WERI-Rb-1 (cell line): ENCODE measurements at regions not wholly inside any gene's neighbourhood (a gene's known extent, or its start where the extent isn't known, plus 50 kb on each side); places are given as distances from the start of the nearest gene placed in this dataset.

Experiments used
- DNase-seq: peaks from one replicate; pipeline ENCODE4 v3.0.0-alpha.2; 2020
- H3K27ac ChIP-seq: fragments of 250-450 bp; sonication (Bioruptor Pico); 2 replicates; pipeline ENCODE4 v1.5.1; 2020; ENCODE audit warnings: mild to moderate bottlenecking, moderate library complexity
- H3K27me3 ChIP-seq: fragments of 250-450 bp; sonication (Bioruptor Pico); 2 replicates; pipeline ENCODE4 v1.5.1; 2021; ENCODE audit warnings: mild to moderate bottlenecking, low read depth, moderate library complexity; ENCODE audit not compliant: insufficient read depth, severe bottlenecking
- H3K36me3 ChIP-seq: fragments of 250-450 bp; sonication (Bioruptor Pico); 2 replicates; pipeline ENCODE4 v1.5.1; 2020; ENCODE audit warnings: mild to moderate bottlenecking, moderate library complexity
- H3K4me3 ChIP-seq: 2 replicates; pipeline ENCODE4 v1.5.1; 2011; ENCODE audit warnings: low read depth, mild to moderate bottlenecking, control low read depth, low read length
- H3K9me3 ChIP-seq: fragments of 250-450 bp; sonication (Bioruptor Pico); 2 replicates; pipeline ENCODE4 v1.5.1; 2021; ENCODE audit warnings: mild to moderate bottlenecking, moderate library complexity; ENCODE audit not compliant: severe bottlenecking
- TF ChIP-seq, protein P1 (sequence below): IDR thresholded peaks from 2 replicates; pipeline ENCODE4 v1.5.1; 2011; ENCODE audit warnings: low read depth, mild to moderate bottlenecking, control low read depth, inconsistent platforms, low read length

DNA sequence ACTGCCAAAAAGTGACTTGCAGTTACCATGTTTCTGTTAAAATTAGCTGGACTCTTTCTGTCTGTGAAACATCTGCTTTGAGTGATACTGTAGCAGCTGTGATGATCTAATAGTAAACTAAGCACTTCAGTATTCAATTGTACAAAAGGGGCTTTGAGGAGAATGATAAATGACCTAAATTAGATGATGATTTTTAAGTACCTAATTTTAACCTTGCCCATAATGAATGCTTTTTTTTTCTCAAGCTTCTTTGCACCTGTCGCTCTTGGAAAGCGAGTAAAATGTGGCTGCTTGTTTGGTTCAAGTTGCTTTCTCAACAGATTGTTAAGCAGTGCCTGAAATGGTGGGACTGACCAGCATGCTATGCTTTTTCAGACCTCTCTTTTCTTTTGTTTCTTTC lies 752.3 kb downstream of the EPHA3 start:
- H3K4me3 ChIP-seq = no peak overlapping the region
- DNase-seq = no peak
- TF ChIP-seq, protein P1, sequence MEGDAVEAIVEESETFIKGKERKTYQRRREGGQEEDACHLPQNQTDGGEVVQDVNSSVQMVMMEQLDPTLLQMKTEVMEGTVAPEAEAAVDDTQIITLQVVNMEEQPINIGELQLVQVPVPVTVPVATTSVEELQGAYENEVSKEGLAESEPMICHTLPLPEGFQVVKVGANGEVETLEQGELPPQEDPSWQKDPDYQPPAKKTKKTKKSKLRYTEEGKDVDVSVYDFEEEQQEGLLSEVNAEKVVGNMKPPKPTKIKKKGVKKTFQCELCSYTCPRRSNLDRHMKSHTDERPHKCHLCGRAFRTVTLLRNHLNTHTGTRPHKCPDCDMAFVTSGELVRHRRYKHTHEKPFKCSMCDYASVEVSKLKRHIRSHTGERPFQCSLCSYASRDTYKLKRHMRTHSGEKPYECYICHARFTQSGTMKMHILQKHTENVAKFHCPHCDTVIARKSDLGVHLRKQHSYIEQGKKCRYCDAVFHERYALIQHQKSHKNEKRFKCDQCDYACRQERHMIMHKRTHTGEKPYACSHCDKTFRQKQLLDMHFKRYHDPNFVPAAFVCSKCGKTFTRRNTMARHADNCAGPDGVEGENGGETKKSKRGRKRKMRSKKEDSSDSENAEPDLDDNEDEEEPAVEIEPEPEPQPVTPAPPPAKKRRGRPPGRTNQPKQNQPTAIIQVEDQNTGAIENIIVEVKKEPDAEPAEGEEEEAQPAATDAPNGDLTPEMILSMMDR = no peak
- H3K27me3 ChIP-seq = no peaks in the 10 kb centered on the region
- H3K36me3 ChIP-seq = no peaks in the 10 kb centered on the region
- H3K27ac ChIP-seq = no peak overlapping the region
- H3K9me3 ChIP-seq = no peaks in the 10 kb centered on the region

DNA sequence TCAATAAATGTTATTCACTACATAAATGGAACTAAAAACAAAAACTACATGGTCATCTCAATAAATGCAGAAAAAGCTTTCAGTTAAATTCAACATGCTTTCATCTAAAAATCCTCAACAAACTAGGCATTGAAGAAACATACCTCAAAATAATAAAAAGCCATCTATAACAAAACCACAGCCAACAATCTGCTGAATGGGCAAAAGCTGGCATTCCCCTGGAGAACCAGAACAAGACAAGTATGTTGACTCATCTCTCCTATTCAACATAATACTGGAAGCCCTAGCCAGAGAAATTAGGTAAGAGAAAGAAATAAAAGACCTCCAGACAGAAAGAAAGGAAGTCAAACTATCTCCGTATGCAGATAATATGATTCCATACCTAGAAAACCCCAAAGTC lies 759.9 kb downstream of the EPHA3 start:
- TF ChIP-seq, protein P1 = no peak
- Histone ChIP-seq H3K36me3 (no peaks in the 10 kb centered on the region), H3K4me3 (no peak overlapping the region), H3K27me3 (no peaks in the 10 kb centered on the region), H3K9me3 (no peaks in the 10 kb centered on the region), H3K27ac (no peak overlapping the region)
- no peak for DNase-seq

DNA sequence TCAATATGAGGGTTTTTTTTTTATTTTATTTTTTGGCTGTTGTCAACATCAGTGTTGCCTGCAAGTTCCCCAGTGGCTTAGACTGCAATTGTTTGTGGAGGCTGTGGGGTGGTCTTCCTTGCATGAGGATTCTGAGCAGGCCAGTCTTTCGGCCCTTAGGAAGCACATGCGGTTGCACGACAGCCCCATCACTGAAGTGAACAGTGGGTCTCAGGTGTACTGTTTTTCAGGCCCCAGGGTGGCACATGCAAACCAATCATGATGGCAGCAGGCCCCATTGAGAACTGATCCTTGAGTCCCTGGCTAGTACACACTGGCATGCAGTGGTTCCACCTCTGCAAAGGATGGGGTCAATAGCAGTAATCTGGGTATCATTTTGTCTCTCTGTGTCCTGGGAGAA lies 768.7 kb downstream of the EPHA3 start:
- no peaks in the 10 kb centered on the region for H3K36me3 ChIP-seq
- no peak overlapping the region for H3K27ac ChIP-seq
- TF ChIP-seq, protein P1 = no peak
- DNase-seq = no peak
- no peak overlapping the region for H3K4me3 ChIP-seq
- no peaks in the 10 kb centered on the region for H3K9me3 ChIP-seq
- H3K27me3 ChIP-seq = no peaks in the 10 kb centered on the region

DNA sequence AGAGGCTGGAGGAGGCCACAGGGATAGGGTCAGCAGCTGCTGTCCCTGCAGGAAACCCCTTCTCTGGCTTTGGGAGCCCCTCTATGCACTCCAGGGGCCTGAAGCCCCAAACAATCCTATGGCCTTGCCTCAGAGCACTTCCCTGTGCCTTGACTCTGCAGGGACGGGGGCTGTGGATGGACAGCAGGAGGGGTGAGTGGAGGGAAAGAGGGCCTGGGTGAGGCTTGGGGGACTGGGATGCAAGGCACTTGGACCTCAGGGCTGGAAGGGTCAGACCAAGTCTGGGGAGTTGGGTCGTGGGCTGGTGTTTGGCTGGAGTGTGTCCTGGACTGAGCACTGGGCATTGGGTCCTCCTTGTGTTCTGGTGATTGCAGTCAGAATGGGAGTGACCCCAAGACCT lies 769.8 kb downstream of the EPHA3 start:
- H3K9me3 ChIP-seq = no peaks in the 10 kb centered on the region
- H3K27ac ChIP-seq = no peak overlapping the region
- H3K36me3 ChIP-seq = no peaks in the 10 kb centered on the region
- no peak overlapping the region for H3K4me3 ChIP-seq
- TF ChIP-seq, protein P1 = no peak
- DNase-seq = no peak
- H3K27me3 ChIP-seq = no peaks in the 10 kb centered on the region

DNA sequence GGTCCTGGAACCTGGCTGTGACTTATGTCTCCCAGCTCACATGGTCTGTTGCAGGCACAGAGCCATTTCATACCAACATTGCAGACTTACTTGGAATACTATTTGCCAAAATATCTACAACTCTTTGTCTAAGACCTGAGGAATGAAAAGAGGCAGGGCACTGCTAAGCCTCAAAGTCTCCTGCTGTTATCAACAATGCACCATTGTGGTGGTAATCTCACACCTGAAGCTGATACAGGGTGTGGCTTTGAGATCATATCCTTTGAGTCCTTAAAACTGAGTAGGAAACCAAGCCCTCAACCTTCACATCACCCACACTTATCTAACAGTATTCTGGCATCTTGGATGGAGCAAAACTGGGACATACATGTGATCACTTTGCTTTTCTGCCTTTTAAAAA lies 782.0 kb downstream of the EPHA3 start:
- Histone ChIP-seq H3K4me3 (no peak overlapping the region), H3K27me3 (no peaks in the 10 kb centered on the region), H3K27ac (no peak overlapping the region), H3K36me3 (no peaks in the 10 kb centered on the region), H3K9me3 (peaks cover 8% of the 10 kb centered on the region)
- TF ChIP-seq, protein P1 = no peak
- DNase-seq = no peak

DNA sequence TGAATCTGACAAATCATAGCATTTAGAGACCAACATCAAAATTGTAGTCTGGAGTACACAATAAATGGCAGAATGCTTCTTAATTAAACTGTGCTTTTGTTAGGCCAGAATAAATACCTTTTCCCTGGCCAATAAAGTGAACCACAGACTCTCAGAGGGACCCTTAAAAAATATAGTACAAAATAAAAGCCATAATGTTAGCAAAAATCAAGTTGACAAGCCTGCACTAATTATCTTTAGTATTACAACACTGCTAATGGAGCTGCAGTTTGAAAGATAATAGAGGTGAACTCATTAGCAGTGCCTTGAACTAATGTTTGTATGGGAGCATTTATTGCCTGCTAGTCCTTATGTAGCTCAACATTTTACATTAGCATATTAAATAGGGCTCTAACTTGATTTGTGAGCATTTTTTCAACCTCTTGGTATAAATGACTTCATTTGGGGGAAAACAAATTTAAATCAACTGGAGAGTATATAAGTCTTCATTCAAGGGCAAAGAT lies 801.3 kb downstream of the EPHA3 start:
- no peak for DNase-seq
- Histone ChIP-seq H3K27ac (no peak overlapping the region), H3K27me3 (no peaks in the 10 kb centered on the region), H3K9me3 (no peaks in the 10 kb centered on the region), H3K36me3 (no peaks in the 10 kb centered on the region), H3K4me3 (no peak overlapping the region)
- TF ChIP-seq, protein P1 = no peak
